K562 (cell line): ENCODE measurements at regions not wholly inside any gene's neighbourhood (a gene's known extent, or its start where the extent isn't known, plus 50 kb on each side); places are given as distances from the start of the nearest gene placed in this dataset.

Experiments used
- CBX1 ChIP-seq: sonication (generic); IDR thresholded peaks from 2 replicates; pipeline ENCODE4 v1.6.1; 2016; ENCODE audit warnings: antibody characterized with exemption, low read depth, mild to moderate bottlenecking
- CHD2 ChIP-seq: IDR thresholded peaks from 2 replicates; pipeline ENCODE4 v1.6.1; 2011; ENCODE audit warnings: low read depth, low read length
- DMBX1 ChIP-seq: fragments of 250-450 bp; sonication (Bioruptor Pico); IDR thresholded peaks from 2 replicates; pipeline ENCODE4 v1.8.0; 2022; ENCODE audit warnings: inconsistent platforms, mild to moderate bottlenecking, moderate library complexity, borderline replicate concordance
- HBP1 ChIP-seq: fragments of 450-650 bp; formaldehyde crosslinking; IDR thresholded peaks from 2 replicates; pipeline ENCODE4 v1.4.0; 2022; ENCODE audit warnings: missing genetic modification characterization
- JUNB ChIP-seq: fragments of 450-650 bp; formaldehyde crosslinking; conservative IDR thresholded peaks from 2 replicates; pipeline ENCODE4 v1.4.0; 2020; ENCODE audit warnings: mild to moderate bottlenecking
- KLF13 ChIP-seq: fragments of 450-650 bp; IDR thresholded peaks from 2 replicates; pipeline ENCODE4 v1.6.1; 2016; ENCODE audit warnings: missing genetic modification characterization, low read depth, mild to moderate bottlenecking, missing compliant biosample characterization, moderate library complexity, borderline replicate concordance
- NRF1 ChIP-seq, 2 experiments: fragments of 450-650 bp; IDR thresholded peaks in 1 of 2; conservative IDR thresholded peaks in 1 of 2; 2 replicates each; pipeline ENCODE4 v1.6.1; 2014; ENCODE audit warnings: mild to moderate bottlenecking in 2 of 2
- POLR2A ChIP-seq: fragments of 450-650 bp; conservative IDR thresholded peaks from 2 replicates; pipeline ENCODE4 v1.6.1; 2016
- POLR2AphosphoS5 ChIP-seq: IDR thresholded peaks from 2 replicates; pipeline ENCODE4 v1.6.1; 2011; ENCODE audit warnings: mild to moderate bottlenecking, low read depth, low read length, moderate library complexity; ENCODE audit not compliant: control insufficient read depth, insufficient read depth
- SIN3A ChIP-seq, 2 experiments: fragments of 150-350 bp in 1 of 2; IDR thresholded peaks; 2 replicates each; pipeline ENCODE4 v1.6.1; 2011 to 2016; ENCODE audit warnings: borderline replicate concordance in 2 of 2, low read depth in 2 of 2, low read length in 2 of 2, mild to moderate bottlenecking in 2 of 2, moderate library complexity in 2 of 2; ENCODE audit not compliant: control insufficient read depth in 1 of 2
- SMARCA5 ChIP-seq: fragments of 450-650 bp; IDR thresholded peaks from 2 replicates; pipeline ENCODE4 v1.6.1; 2016
- U2AF1 ChIP-seq: fragments of 200-400 bp; formaldehyde crosslinking; optimal IDR thresholded peaks from 2 replicates; pipeline ENCODE3; 2017; ENCODE audit warnings: mild to moderate bottlenecking, low read depth, low read length, moderate library complexity
- ZBTB1 ChIP-seq: sonication (generic); formaldehyde crosslinking; IDR thresholded peaks from 2 replicates; pipeline ENCODE4 v1.8.1; 2023; ENCODE audit warnings: missing genetic modification reagents, low read depth, mild to moderate bottlenecking, borderline replicate concordance
- ZNF609 ChIP-seq: sonication (generic); formaldehyde crosslinking; IDR thresholded peaks from 2 replicates; pipeline ENCODE4 v1.8.1; 2023; ENCODE audit warnings: missing genetic modification reagents, mild to moderate bottlenecking, borderline replicate concordance

- TF ChIP-seq SMARCA5: no peak
- TF ChIP-seq ZBTB1: no peak
- no peak for TF ChIP-seq ZNF609 (CRISPR knock-in tag)
- no peak for TF ChIP-seq KLF13 (tag)
- TF ChIP-seq DMBX1: no peak
- no peak for TF ChIP-seq CHD2
- no peak for TF ChIP-seq HBP1 (CRISPR knock-in tag)
- no peak for TF ChIP-seq U2AF1
- TF ChIP-seq NRF1 (conservative IDR thresholded peaks at IDR 0.05 in 1 of 2, IDR thresholded peaks at IDR 0.05 in 1 of 2): no peak
- no peak for TF ChIP-seq CBX1
- no peak for TF ChIP-seq POLR2A
- TF ChIP-seq POLR2AphosphoS5: no peak
- no peak for TF ChIP-seq SIN3A (IDR thresholded peaks at IDR 0.05; ENCODE audit: borderline replicate concordance in 2 of 2, control insufficient read depth in 1 of 2, low read depth in 2 of 2, low read length in 2 of 2)
- no peak for TF ChIP-seq JUNB
Measured at GRCh38 chr2:234288974-234289455, 207.9 kb downstream of the ARL4C start.
